HG03521 (cell line): ENCODE measurements at regions not wholly inside any gene's neighbourhood (a gene's known extent, or its start where the extent isn't known, plus 50 kb on each side); places are given as distances from the start of the nearest gene placed in this dataset.

ENCODE experiments used
- ATAC-seq: cut with Tn5 transposase; IDR thresholded peaks from one replicate; pipeline ENCODE4 v1.9.1; 2021; ENCODE audit warnings: mild to moderate bottlenecking, moderate library complexity; ENCODE audit not compliant: unreplicated experiment

DNA sequence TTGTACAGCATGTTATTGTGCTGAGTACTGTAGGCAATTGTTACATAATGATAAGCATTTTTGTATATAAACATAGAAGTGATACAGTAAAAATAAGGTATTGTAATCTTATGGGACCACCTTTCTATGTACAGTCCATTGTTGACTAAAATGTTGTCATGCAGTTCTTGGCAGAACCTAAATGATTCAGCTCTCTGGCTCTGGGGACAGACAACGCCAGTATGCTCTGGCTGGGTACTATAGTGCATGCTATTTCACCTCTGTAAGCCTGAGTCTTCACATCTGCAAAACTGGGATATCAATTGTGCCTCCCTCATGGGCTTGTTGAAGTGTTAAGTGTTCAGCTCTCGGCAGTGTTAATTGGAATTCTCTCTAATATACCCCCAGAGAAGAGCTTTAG is 674.3 kb downstream of the INHBA start:
- ATAC-seq: no peak

DNA sequence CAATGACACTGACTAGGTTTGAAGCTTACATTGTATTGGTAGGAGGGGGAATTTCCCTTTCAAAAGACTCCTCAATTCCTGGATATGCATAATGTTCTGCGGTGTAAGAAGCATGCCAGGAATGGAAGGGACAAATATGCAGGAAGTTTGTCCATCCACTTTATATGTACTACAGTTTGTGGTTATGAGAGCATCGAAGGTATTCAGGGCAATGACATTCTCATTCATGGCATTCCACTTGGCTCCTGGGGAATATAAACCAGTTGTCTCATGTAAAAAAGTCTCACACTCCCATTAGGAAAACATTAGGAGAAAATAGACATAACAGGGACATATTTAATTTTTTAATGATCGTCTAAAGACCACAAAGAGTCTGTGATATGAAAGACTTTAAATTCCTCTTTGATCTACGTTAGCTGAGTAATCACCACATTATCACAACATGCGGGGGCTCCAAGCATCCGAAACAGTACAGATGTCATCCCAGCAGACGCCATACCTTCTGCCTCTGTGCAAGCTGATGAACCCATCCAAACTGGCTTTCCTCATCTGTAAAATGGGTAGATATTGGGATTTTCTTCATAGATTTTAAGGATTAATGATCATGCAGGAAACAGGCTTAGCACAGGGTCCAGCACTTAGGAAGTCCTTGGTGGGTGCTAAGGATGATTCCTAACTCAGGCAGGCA is 675.3 kb downstream of the INHBA start:
- ATAC-seq: no peak

DNA sequence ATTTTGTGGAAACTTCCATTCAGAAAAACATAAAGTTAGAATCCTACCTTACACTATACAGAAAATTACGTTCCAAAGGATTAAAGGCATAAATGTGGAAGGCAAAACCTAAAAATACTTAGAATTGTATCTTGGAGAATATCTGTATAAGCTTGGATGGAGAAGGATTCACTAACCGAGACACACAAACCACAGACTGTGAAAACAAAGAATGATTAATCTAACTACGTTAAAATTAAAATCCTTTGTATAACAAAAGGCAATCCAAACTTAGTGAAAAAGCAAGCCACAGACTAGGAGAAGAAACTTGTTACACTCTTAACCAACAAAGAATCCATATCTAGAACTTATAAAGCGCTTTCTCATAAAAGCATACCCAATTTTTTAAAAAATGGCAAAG is 678.8 kb downstream of the INHBA start:
- no peak for ATAC-seq

DNA sequence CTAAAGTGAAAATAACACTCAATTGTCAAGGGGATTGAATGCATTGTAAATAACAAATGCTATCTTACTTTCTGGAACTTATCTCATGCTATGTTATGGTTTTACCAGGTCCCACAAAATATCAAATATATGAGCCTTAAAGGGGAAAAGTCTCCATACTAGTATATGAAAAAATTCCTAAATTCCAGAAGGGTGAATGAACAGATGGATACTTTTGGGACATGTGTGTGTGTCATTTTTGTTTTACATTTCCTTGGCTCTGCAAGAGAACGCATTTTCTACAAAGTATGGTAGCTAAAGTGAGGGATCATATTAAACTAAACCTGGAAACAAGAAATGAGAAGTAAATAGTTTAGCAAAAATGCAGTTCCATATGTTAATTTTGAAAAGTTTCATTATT is 682.8 kb downstream of the INHBA start:
- no peak for ATAC-seq

DNA sequence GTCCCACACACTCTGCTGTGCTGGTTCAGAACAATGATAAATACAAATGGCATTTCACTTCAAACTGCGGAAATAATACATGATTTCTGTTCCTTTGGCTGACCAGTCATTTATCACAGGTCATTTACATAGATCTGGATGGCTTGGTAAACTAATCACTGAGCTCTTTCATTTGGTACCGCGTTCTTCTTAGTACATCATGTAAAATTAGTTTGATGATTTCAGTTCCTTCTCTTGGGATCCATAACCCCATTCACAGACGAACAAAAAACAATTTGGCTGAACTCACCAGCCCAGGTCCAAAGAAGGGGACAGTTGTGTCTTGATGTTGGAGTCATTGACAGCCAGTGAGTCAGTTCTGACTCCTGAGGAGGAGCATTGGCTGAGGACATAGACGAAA is 689.8 kb downstream of the INHBA start:
- no peak for ATAC-seq

DNA sequence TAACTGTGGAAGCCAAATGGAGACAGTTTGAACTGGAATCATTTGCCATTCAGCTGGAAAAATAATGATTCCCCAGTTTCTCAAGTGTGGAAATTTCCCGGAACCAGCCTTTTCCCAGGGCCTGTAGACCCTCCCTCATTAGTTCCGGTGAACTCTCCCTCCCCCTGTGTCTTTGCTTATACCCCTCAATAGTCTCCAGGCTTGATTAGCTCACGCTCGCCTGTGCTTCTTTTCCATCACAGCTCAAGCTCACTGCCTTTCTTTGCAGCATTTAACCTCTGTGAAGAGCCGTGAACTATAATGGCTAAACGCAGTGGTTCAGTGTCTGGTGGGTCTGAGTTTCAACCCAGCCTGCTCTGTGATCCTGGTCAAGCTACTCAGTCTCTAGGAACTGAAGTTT is 690.8 kb downstream of the INHBA start:
- ATAC-seq: no peak

DNA sequence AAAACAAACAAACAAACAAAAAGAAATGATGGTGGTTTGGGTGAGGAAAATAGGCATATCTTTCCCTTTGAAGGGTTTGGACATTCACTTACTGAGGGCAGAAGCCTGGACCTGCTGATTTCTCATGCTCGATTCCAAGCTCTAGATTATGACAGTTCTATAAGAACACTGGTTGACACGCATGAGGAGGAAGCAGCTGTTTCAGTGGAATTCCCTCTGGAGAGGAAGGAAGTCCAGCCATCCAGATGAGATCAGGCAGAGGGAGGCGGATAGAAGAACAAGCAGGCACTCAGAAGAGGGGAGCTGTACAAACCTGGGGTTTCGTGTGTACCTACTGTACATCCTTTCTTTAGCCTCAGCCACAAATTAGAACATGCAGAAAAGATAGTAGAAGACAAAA is 691.9 kb downstream of the INHBA start:
- ATAC-seq: no peak

DNA sequence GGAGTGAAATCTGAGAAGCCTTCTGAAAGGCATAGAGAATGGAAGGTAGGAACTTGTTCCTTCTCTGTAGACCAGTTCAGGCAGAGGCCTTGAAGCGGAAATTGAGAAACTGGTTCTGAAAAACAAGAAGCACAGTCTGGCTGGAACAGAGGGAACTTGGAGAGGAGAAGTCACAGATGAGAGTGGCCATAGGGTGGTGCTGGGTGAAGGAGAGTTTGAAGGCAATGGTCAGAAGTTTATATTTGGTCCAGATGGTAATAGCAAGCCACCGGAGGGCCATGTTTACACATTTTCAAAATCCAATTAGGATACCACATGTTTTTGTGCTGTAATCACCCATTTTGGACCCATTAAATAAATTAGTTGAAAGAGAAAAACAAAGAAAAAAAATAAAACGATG is 692.5 kb downstream of the INHBA start:
- no peak for ATAC-seq

DNA sequence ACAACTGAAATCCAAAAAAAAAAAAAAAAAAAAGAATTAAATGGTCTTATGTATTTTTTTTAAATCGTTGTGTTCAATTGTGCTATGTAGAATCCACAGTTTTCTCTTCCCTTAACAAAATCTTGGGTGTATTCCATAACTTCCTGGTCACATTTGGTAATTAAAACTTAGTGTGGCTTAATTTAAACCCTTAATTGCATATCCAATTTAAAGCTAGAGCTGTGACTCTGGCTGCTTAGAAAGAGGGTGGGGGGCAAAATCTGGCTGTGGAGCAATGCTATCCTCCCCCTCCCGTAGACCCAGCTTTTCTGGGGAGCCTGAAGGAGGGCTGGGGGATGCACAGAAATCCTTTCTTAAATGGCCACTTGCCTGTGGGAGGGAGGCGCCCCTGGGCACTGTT is 695.1 kb downstream of the INHBA start:
- ATAC-seq: no peak

DNA sequence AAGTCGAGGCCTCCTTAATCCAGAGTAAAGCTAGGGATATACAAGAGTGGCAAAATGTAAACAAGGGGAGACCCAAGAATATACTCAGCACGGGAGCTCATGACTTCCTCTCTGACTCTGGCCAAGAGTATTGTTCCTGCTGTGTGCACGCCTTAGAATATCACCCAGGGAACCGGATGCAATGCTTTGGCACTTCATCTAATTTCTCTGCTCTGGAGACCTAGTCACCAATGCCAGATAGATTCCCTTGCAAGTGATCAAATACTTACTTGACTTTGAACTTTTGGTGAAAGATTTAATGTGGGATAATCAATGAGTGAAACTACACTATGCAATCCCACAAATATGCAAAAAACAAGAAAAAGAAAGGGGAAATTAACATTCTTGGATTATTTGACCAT is 695.5 kb downstream of the INHBA start:
- ATAC-seq: no peak

DNA sequence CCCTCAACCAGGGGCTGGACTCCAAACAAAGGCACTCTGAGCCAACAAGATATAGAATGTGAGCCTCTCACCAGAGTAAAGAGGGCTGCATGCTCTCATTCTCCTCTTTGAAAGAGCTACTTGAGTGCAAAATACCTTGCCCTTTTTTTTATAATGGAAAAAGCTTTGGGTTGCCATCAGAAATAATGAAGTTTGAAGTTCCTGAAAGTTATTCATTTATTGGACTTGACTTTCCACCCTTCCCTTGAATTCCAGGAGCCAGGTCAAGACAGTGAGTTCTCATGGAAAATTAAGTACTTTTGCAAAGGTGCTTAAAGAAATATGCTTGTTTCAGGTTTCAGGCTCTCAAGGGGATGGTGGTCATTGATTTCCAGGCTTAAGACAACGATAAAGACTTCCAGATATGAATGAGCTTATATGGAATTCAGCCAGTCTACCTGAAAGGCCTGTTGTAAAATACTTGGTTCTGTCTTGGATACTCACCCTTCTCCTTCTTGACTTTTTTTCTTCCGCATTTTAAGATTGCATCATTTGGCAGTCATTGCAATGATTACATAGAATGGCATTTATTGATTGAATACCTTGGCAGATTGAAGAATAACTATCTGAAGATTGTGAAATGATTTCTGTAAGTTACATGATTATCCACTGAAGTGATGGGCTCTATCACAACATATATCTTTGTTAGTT is 696.4 kb downstream of the INHBA start:
- no peak for ATAC-seq

DNA sequence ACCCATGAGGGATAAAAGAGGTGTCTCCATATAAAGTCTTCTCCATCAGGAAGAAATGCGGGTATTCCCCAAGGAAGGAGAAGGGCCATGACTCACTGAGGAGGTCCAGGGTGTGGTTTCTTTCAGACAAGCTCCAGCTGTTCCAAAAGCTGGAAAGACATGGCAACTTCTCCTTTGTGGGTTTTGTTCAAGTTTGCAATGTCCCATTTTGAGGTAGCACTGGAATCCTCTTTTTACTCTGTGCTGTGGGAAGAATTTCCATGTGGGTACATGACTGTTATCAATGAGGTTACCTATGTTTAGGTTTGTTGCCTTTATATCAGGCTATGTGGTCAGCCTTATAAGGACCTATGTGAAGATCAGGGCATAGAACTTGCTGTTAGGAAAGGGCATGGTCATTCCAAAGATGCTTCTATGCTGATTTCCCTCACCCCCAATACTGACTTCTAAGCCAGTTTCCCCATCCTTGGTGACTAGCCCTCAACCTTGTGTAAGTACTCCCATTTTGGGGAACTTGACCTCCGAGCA is 697.5 kb downstream of the INHBA start:
- ATAC-seq: no peak

DNA sequence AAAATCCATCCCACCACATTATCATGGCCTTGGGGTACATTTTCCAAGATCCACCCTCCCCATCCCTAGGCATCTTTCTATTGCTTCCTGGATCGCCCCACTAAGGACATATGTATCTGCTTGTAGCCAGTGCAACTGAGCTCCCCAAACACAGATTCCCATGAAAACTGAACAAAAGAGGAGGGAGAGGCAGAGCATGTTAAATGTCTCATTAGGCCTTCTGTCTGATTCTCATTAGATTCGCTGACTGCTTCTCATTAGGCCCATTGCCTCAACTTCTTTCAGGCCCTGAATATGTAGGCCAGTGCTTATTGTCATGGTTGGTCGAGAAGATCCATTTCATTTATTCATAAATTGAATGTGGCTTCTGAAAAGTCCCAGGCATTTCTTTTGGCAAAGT is 698.9 kb downstream of the INHBA start:
- ATAC-seq: no peak

DNA sequence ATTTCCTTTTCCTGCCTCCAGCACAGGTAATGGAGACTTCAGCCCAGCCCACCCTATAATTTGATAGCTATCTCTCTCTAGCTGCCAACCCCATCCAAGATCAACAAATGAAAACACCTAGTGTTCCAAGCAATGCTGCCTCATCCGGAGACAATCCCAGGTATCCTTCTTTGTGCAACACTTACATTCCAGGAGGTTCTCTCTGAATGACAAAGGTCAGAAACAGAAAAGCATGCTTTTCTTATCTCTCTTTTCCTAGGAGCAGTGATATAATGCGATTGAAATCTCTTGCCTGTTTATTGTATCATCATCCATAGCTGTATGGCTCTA is 699.3 kb downstream of the INHBA start:
- ATAC-seq: no peak

DNA sequence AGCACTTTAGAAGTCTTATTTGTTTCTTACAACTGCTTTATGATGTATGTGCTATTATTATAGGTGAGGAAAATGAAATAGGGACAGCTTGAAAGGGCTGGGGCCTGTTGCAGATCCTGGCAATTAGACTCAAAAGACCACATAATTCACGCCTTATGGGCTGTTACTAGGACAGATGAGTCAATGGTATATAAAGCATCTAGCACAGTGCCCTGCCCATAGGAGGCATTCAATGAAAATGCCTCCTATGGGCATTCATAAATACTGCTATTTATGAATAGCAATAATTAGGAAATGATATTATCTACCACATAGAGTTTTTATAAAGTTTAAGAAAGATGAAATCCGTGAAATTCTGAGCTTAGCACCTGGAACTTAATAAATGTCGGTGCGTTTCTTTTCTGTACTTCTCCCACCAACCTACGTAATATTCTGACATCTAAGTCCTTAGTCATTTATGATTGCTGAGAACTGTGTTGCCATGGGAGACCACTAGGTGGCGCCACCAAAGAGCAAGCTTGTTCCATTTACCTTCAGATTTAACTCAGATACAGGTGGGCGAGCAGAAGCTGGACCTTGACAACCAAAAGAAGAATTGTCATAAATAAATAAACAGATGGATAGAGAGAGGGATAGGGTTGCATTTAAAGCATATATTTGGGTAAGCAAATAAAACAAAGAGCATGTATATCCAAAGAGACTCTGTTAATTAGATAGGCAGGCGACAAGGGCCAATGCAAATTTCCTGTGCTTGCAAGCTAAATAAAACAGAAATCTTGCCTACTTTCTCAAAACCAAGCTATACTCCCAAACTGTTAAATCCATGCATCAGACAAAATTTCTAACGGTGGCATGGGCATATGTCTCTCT is 699.9 kb downstream of the INHBA start:
- peak; percentile 51 for ATAC-seq

DNA sequence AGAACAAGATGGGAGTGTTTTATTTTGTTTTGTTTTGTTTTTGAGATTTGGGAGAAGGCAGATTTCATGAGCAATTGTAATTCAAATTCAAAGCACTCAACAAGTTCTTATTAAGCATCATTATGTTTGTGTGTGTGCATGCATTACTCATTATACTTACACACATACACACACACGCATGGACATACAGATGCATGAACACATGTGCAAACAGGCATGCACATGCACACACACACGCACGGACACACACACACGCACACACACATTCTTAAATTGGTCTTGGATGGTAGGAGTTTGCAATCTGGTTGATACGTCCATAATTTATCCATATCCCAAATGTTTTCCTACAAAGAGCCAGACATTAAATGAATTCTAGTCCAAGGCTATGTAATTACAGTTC is 702.8 kb downstream of the INHBA start:
- no peak for ATAC-seq

DNA sequence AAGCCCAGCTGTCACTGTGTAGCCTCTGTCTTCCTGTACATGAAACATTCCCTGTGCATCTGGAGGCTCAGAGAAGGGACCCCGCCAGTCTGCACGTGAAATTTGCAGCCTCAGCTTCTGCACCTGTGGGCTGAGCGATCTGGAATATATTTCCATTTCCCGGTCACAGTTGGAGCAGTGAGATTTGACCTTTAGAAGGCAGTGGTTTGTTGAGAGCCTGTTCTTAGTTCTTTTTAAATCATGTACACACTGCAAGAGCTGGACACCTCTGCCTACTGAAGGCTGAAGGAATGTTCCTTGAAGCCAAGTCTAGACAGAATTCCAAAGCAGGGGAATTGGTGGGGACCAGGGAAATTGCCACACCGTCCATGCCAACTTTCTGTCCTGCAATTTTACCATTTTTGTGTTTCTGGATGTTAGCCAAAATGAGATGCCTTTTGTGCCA is 706.6 kb downstream of the INHBA start:
- no peak for ATAC-seq

DNA sequence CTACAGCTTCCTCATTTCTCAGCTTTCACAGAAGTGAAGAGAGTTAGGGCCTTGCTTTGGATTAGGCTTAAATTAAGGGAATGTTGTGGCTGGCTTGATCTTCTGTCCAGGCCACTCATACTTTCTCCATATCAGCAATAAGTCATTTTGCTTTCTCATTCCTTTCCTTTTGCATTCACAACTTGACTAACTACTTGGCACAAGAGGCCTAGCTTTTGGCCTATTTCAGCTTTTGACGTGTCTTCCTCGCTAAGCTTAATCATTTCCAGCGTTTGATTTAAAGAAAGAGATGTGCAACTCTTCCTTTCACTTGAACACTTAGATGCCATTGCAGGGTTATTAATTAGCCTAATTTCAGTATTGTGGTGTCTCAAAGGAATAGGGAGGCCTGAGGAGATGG is 712.0 kb downstream of the INHBA start:
- no peak for ATAC-seq

DNA sequence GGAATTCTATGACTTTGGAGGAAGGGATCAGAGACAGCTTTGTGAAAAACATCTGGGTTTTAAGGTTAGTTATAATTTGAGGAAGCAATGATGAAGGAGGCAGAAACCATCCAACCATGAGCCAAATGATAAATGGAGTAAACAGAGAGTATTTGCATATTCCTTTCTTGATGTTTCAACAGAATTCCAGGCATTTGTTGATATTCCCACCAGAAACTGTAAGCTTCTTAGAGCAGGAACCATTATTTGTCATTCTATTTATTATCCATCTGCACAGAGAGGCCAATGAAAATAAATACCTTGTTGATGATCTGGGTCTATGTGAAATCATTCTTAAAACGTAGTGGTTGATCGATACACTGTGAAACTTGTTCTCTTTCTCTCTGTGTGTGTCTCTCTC is 715.3 kb downstream of the INHBA start:
- no peak for ATAC-seq

DNA sequence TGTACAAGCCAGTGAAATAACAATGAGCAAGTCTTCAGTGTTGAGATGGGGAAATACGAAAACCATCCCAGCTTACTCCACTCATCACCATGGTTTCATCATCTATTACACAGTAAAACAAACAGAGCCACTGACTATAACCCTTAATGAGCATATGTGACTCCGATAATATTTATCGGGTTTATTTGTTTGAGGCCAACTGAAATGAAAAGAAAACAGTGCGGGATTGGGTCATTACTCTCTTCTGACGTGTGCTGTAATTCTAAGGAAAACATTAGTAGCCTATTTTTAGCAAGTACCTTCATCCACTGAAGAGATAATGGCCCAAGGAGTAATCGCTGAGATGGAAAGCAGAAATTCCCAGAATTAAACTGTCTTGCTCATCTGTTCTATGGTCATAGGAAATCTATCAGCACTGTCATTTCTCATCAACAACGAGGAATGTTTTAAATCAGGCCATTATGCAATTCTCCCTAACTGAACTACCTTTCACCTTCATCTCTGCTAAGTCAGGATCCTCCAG is 716.5 kb downstream of the INHBA start:
- no peak for ATAC-seq

DNA sequence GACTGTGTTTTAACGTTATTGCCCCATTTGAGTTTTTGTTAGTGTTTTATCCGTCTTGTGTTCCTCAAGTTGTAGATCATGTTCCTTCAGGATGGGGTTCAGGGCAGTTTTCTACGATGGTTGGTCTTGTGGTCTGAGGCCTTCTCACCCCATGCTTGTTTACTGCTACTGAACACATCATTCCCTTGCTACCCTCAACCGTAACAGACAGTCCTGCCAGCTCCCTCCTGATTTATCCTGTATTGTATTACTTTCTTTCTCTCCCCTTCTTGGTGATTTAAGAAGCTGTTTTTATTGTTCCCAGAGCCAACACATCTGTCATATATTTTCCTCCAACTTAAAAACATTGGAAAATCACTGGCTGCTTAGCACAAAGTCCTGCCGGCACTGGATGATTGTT is 719.8 kb downstream of the INHBA start:
- ATAC-seq: no peak

DNA sequence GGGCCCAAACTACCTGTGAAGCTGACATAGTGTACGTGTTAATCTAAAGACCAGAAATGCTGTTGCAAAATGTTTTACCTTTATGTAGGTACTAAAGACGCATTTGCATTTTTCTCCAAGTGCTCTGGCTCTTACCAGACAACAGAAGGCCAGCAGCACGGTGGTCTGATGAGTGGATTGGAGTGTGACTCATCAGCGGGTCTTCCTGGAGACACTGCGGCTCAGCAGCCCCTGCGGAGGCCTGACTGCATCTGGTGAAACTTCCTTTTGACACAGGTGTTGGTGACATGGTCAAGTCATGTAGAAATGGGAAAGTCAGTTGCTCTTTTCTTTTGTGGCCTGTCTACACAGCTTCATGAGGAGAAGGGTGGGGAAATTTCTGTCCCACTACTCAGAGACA is 723.6 kb downstream of the INHBA start:
- ATAC-seq: no peak
